Amygdala (tissue), 56 donors: ENCODE measurements at regions not wholly inside any gene's neighbourhood (a gene's known extent, or its start where the extent isn't known, plus 50 kb on each side); places are given as distances from the start of the nearest gene placed in this dataset.

ENCODE experiments used
- DNase-seq, 56 donors: peaks; one replicate each; lab custom pipeline; 2025; lab: John Stamatoyannopoulos, UW

- DNase-seq, result no peak
These were observed 1105.9 kb upstream of the TENM3 start for GRCh38 chr4:181137351-181137750.

- no peak for DNase-seq
These were observed 1105.1 kb upstream of the TENM3 start for GRCh38 chr4:181138116-181138515.

- no peak for DNase-seq
These were observed 1103.1 kb upstream of the TENM3 start for GRCh38 chr4:181140037-181140603.

GRCh38 chr4:181143250-181143854 is 1099.8 kb upstream of the TENM3 start:
- peak in 53 of 56 donors; percentile 1 to 92 (median 38) for DNase-seq

DNA sequence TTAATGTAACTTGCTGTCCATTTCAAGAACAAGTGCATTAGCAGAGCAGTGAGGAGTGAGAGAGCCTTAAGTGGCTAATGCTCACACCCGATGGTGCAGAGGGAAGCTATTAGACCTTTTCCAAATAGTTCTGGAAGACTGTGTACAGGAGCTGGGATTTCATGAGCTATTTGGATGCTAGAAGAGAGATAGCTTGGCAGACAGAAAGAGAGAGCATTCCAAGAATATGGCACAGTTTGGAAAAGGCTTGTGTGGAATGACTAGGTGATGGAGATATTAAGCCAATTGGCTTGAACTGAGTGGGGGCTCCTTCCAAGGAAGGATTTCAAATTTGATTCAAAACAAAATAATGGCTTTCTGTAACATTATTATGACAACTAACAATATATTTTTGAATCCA is 1097.2 kb upstream of the TENM3 start:
- DNase-seq, result no peak

DNA sequence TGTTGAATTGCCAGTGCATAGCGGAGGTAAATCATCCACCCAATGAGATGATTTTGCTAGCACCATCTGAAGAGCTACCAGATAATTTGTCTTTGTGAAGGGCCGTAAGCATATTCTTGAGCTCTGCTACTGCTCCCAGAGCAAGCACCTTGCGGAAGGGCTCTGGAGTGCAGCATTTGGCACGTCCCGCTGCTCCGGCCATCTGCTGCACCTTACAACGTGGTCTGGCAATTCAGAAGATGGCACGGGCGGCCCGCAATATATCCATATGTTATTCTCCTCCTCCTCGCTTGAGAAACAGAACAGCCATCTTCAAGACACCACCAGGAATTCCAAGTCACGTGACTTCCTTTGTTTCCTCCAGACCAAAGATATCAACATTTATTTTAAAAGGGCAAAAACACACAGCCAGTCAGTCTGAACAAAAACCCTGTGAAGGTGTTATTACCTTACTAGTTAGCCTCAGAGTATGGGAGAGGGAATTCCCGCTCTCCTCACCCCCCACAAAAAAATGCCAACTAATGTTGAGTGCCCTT is 1095.7 kb upstream of the TENM3 start:
- no peak for DNase-seq

DNA sequence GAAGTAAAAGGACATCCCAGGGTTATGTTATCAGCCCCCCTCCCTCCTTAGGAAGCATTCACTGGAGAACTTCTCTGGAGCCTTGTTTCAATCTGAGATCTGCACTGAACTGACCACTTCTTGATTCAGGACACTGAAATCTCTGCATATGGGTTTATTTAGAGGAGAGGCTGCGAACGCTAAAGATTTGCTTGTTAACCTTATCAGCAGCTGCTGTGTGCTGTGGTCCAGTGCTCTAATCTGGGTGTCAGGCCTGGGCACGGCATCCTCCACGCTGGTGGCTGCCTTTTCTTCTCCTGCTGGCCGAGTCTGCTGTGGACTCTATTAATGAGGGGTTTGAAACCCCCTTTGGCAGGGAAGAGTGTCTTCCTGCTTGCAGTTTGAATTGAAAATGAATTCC is 1094.7 kb upstream of the TENM3 start:
- no peak for DNase-seq

DNA sequence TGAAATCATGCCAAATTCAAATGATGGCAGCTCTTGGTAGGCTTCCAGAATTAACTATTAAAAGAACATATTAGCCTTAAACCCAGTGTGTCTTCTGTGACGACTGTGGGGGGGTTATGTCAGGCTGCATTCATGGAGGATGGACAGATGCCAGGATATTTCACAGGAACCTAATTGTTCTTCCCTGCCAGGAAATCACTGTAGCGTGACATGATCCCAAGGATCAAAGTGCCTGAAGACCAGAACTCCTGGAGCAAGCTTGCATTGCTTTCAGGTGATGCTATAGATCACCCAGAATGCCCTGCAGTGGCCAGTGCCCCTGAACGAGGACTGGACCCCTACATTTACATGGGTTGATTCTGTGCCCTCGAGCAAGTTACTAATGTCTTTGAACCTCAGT is 1093.0 kb upstream of the TENM3 start:
- no peak for DNase-seq

DNA sequence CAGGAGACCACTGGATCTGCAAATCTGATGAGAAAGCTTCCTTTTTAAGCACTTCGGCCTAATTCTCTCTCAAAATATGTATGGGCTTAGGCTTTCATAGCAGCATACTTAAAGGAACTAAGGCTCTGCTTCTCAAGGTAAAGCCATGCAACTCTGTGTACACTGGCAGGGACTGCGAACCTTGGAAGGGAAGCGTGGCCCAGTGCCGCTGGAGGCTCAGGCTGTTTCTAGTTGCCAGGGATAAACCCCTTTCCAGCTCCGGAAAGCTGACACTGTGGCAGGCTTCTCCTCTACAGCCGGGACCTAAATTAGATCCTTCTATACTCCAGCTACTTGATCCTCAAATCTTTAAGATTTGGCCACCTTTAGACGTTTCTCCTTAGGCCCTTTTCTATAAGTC is 1091.3 kb upstream of the TENM3 start:
- no peak for DNase-seq

DNA sequence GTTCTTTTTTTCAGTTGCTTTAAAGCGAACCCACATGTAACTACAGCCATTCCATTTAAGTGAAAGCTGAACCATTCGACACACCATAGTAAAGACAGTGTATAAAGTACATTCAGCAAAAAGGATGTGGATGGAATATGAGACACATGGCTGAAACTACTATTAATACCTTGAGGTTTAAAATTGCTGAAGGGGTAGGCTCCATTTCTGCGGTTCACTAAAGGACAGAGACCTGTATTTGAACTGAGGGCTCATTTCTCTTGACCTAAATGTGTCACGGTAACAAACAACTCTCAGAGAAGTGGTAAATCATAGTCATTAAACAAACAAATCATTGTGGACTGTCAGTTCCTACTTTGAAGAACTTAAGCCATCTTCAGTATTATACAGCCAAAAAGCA is 1085.6 kb upstream of the TENM3 start:
- DNase-seq, result no peak

- DNase-seq, result no peak
These were observed 1084.2 kb upstream of the TENM3 start for GRCh38 chr4:181158971-181159370.

GRCh38 chr4:181161669-181162068 is 1081.5 kb upstream of the TENM3 start:
- no peak for DNase-seq

GRCh38 chr4:181162266-181162665 is 1080.9 kb upstream of the TENM3 start:
- no peak for DNase-seq

GRCh38 chr4:181162676-181163075 is 1080.5 kb upstream of the TENM3 start:
- no peak for DNase-seq

DNA sequence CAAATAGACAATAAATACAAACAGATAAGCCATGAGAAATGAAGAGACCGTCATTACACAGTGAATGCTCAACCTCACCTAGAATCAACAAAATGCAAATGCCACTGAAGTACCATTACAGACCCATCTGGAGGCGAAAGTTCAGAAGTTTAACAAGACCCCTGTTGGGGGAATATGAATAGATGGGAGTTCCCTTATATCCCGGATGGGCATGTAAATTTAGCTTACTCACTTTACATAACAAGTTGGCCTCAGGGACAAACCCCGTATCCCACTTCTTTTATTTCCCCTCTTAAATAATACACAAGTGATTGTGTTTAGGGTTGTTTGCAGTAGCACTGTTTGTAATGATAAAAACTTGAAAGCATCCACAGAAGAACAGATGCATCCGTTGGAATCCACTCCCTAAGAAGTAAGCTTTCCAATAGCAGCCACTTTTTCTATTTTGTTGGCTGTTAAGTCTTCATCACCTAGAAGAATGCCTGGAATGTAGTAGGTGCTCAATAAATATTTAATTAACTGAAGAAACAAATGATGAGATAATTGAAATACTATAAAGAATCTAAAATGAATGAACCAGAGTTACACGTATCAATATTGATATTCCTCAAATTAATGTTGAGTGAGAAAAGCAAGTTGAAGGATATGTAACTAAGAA is 1076.3 kb upstream of the TENM3 start:
- DNase-seq, result no peak

- DNase-seq, result no peak
These were observed 1075.0 kb upstream of the TENM3 start for GRCh38 chr4:181168011-181168805.

GRCh38 chr4:181173046-181173445 is 1070.2 kb upstream of the TENM3 start:
- no peak for DNase-seq

DNA sequence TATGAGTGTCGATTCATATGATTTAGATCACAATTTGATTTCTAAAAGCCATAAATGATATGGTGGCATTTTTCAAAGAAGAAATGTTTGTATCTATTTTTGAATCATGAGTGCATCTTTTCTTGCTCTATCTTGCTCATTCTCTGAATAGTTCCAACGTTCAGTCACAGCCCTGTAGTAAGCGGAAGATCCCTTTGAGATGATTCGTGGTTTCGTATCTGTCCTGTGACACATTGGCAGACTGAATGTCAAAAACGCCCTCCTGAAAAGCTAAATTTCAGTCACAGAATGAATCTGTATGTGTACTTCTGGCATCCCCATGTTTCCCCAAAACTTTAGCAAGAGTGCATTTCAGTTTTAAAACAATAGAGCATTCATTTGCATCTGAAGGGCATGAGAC is 1066.9 kb upstream of the TENM3 start:
- DNase-seq, result no peak

DNA sequence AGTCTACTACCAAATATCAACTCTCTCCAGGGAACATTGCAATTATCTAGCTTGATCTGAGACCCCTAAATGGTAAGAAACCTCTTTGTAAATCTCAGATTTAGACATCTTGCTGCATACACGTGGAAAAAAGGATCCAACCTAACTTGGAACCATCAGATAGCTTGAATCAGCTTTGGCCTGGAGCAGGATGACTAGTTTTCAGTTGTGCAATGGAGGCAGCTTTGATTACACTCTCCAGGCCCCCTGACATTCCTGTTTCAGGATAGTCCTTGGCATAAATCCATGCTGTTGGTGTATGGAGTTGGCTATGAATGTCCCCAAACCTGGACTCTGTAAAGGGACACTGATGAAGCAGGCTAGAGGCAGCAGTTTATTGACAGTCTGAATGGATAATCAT is 1061.9 kb upstream of the TENM3 start:
- DNase-seq, result no peak

DNA sequence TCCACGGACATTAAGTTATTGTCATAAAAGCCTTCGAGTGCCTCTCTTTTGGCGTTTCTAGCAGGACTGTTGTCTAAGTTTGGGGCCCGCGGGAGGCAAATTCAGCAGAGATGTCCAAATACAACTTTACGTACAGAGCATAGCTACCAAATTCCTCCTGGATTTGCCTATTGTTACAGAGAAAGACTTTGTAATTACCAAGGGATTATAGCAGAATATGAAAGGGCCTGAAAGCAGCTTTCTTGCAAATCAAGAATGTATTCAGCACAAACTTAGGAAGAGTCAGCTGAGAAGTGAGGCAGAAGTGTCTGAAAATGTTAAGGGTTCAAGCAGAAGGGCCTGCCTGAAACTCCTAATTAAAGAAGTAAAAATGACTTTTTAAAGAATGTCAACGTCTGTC is 1053.5 kb upstream of the TENM3 start:
- DNase-seq, result no peak
